DOHH2 (cell line): ENCODE measurements at regions not wholly inside any gene's neighbourhood (a gene's known extent, or its start where the extent isn't known, plus 50 kb on each side); places are given as distances from the start of the nearest gene placed in this dataset.

Experiments
- H3F3A ChIP-seq: fragments of 200-600 bp; sonication (generic), shearing (Covaris generic); 2 replicates; pipeline ENCODE4 v1.6.0; 2016; ENCODE audit warnings: antibody characterized with exemption, mild to moderate bottlenecking; ENCODE audit not compliant: control insufficient read depth, insufficient read depth
- H3K27ac ChIP-seq: fragments of 200-600 bp; sonication (generic); 2 replicates; pipeline ENCODE4 v1.5.1; 2014; ENCODE audit warnings: low read depth, mild to moderate bottlenecking, low read length, moderate library complexity
- H3K27me3 ChIP-seq: fragments of 200-600 bp; sonication (generic); 2 replicates; pipeline ENCODE4 v1.6.1; 2014; ENCODE audit warnings: mild to moderate bottlenecking, low read length, mixed read lengths; ENCODE audit not compliant: control insufficient read depth
- H3K36me3 ChIP-seq: fragments of 200-600 bp; sonication (generic); 2 replicates; pipeline ENCODE4 v1.6.1; 2014; ENCODE audit warnings: mild to moderate bottlenecking, low read length, moderate library complexity, mixed read lengths; ENCODE audit not compliant: control insufficient read depth
- H3K4me1 ChIP-seq: fragments of 200-600 bp; sonication (generic); 2 replicates; pipeline ENCODE4 v1.6.1; 2014; ENCODE audit warnings: mild to moderate bottlenecking, low read length, mixed read lengths; ENCODE audit not compliant: control insufficient read depth
- H3K4me2 ChIP-seq: fragments of 200-600 bp; sonication (generic); 2 replicates; pipeline ENCODE4 v1.6.0; 2014; ENCODE audit warnings: mild to moderate bottlenecking, low read length, moderate library complexity
- H3K4me3 ChIP-seq: fragments of 200-600 bp; sonication (generic); 2 replicates; pipeline ENCODE4 v1.5.1; 2014; ENCODE audit warnings: mild to moderate bottlenecking, low read length, mixed read lengths
- H3K79me2 ChIP-seq: fragments of 200-600 bp; sonication (generic); 2 replicates; pipeline ENCODE4 v1.6.1; 2014; ENCODE audit warnings: mild to moderate bottlenecking, low read length, mixed read lengths; ENCODE audit not compliant: control insufficient read depth
- H3K9me2 ChIP-seq: fragments of 200-600 bp; sonication (generic); replicated peaks from 2 replicates; pipeline ENCODE4 v1.6.1; 2014; ENCODE audit warnings: mild to moderate bottlenecking, low read length, mixed read lengths; ENCODE audit not compliant: control insufficient read depth
- H3K9me3 ChIP-seq: fragments of 200-600 bp; sonication (generic); 2 replicates; pipeline ENCODE4 v1.6.1; 2014; ENCODE audit warnings: antibody characterized with exemption, low read length, mixed read lengths; ENCODE audit not compliant: control insufficient read depth, insufficient read depth
- H4K20me1 ChIP-seq: fragments of 200-600 bp; sonication (generic); 2 replicates; pipeline ENCODE4 v1.6.0; 2014; ENCODE audit warnings: low read depth, mild to moderate bottlenecking, antibody characterized with exemption, low read length, moderate library complexity; ENCODE audit not compliant: control insufficient read depth, insufficient read depth
- EZH2phosphoT487 ChIP-seq: fragments of 200-600 bp; sonication (generic); IDR thresholded peaks from 2 replicates; pipeline ENCODE4 v1.6.1; 2017; ENCODE audit warnings: borderline replicate concordance, mild to moderate bottlenecking, antibody characterized with exemption, low read length, moderate library complexity, mixed read lengths
- TF ChIP-seq, protein P1 (sequence below): fragments of 200-600 bp; sonication (generic); IDR thresholded peaks from one replicate; pipeline ENCODE4 v1.5.1; 2014; ENCODE audit warnings: antibody characterized with exemption, mild to moderate bottlenecking, low read depth, low read length; ENCODE audit not compliant: poor library complexity, severe bottlenecking

DNA sequence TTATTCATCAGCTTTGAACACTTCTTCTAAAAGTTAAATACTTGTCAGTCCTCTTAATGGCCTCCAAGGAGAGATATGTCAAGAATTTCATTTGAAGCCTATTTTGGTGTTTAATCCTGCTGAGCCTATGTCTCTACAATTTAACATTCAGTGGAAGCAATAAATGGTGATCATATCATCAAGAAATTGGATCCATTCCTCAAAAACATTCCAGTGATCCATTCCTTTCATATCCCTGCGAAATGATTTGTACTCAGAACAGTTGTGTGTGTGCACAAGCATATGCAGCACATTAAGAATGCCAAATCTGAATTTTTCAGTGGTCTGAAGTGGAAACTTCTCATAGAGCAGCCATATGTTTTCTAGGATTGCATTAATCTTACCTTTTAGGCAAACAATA is 373.7 kb upstream of the SYT1 start:
- Histone ChIP-seq H3K79me2 (no peaks in the 10 kb centered on the region), H3K4me1 (no peaks in the 10 kb centered on the region), H4K20me1 (no peaks in the 10 kb centered on the region), H3F3A (no peaks in the 10 kb centered on the region), H3K27me3 (no peaks in the 10 kb centered on the region), H3K27ac (no peak overlapping the region), H3K36me3 (no peaks in the 10 kb centered on the region), H3K9me2 (no peaks in the 10 kb centered on the region; the same call in 1 of the 2 replicates), H3K4me3 (no peak overlapping the region), H3K4me2 (no peak overlapping the region), H3K9me3 (no peaks in the 10 kb centered on the region)
- TF ChIP-seq EZH2phosphoT487 = no peak
- TF ChIP-seq, protein P1, sequence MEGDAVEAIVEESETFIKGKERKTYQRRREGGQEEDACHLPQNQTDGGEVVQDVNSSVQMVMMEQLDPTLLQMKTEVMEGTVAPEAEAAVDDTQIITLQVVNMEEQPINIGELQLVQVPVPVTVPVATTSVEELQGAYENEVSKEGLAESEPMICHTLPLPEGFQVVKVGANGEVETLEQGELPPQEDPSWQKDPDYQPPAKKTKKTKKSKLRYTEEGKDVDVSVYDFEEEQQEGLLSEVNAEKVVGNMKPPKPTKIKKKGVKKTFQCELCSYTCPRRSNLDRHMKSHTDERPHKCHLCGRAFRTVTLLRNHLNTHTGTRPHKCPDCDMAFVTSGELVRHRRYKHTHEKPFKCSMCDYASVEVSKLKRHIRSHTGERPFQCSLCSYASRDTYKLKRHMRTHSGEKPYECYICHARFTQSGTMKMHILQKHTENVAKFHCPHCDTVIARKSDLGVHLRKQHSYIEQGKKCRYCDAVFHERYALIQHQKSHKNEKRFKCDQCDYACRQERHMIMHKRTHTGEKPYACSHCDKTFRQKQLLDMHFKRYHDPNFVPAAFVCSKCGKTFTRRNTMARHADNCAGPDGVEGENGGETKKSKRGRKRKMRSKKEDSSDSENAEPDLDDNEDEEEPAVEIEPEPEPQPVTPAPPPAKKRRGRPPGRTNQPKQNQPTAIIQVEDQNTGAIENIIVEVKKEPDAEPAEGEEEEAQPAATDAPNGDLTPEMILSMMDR = no peak

DNA sequence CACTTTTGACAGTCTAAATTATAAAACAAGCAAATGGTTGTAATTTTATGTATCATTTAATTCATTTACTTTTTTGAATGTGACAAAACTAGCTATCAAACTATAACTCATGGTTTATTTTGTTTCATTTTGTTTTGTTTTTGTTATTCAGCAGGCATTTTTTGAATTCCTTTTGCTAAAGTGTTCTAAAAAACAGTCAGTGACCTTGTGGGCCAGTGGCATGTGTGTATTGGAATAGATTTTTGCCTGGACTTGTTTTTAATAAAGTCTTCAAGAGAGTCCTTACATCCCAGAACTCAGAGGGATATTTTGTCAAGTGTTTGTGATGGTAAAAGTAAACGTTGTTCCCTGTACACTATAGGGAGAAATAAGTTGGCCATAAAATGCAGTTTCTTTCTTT is 369.7 kb upstream of the SYT1 start:
- Histone ChIP-seq H3K4me3 (no peak overlapping the region), H3K79me2 (no peaks in the 10 kb centered on the region), H3F3A (no peaks in the 10 kb centered on the region), H3K36me3 (no peaks in the 10 kb centered on the region), H3K4me2 (no peak overlapping the region), H4K20me1 (no peaks in the 10 kb centered on the region), H3K4me1 (no peaks in the 10 kb centered on the region), H3K9me2 (no peaks in the 10 kb centered on the region; the same call in 1 of the 2 replicates), H3K27ac (no peak overlapping the region), H3K9me3 (no peaks in the 10 kb centered on the region), H3K27me3 (no peaks in the 10 kb centered on the region)
- TF ChIP-seq, protein P1 = no peak
- TF ChIP-seq EZH2phosphoT487 = no peak

DNA sequence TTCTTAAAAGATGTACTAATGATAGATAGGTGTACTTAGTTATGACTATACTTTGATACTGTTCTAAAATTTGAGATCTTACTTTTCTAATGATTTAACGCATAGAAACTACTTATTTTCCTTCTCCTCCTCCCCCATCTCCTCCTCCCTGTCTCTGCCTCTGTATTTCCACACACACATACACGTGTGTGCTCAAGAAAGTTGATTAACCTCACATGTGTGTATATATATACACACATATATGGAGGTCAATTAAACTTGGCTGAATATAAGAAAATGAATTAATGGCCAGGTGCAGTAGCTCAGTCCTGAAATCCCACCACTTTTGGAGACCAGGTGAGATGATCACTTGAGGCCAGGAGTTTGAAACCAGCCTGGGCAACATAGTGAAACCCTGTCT is 362.7 kb upstream of the SYT1 start:
- no peak for TF ChIP-seq EZH2phosphoT487
- TF ChIP-seq, protein P1 = no peak
- no peaks in the 10 kb centered on the region for H3K36me3 ChIP-seq
- no peaks in the 10 kb centered on the region for H3K9me2 ChIP-seq
- no peak overlapping the region for H3K4me3 ChIP-seq
- H3K79me2 ChIP-seq = no peaks in the 10 kb centered on the region
- H3F3A ChIP-seq = no peaks in the 10 kb centered on the region
- H4K20me1 ChIP-seq = no peaks in the 10 kb centered on the region
- H3K27ac ChIP-seq = no peak overlapping the region
- no peaks in the 10 kb centered on the region for H3K4me1 ChIP-seq
- no peaks in the 10 kb centered on the region for H3K27me3 ChIP-seq
- H3K9me3 ChIP-seq = no peaks in the 10 kb centered on the region
- H3K4me2 ChIP-seq = no peak overlapping the region

DNA sequence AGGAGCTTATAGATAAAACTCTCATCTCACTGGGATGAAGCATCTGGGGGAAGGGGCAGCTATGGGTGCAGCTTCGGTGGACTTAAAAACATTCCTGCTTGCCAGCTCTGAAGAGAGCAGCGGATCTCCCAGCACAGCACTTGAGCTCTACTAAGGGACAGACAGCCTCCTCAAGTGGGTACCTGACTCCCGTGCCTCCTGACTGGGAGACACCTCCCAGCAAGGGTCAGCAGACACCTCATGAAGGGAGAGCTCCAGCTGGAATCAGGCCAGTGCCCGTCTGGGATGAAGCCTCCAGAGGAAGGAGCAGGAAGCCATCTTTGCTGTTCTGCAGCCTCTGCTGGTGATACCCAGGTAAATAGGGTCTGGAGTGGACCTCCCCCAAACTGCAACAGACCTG is 345.2 kb upstream of the SYT1 start:
- TF ChIP-seq, protein P1 = no peak
- no peak for TF ChIP-seq EZH2phosphoT487

More for the DNA sequence above, 345.2 kb upstream of the SYT1 start:
- Histone ChIP-seq H3K36me3 (no peaks in the 10 kb centered on the region), H3K27me3 (no peaks in the 10 kb centered on the region), H3K9me3 (no peaks in the 10 kb centered on the region), H3K4me3 (no peak overlapping the region), H3F3A (no peaks in the 10 kb centered on the region), H3K9me2 (no peaks in the 10 kb centered on the region), H4K20me1 (no peaks in the 10 kb centered on the region), H3K4me2 (no peak overlapping the region), H3K4me1 (no peaks in the 10 kb centered on the region), H3K27ac (no peak overlapping the region), H3K79me2 (no peaks in the 10 kb centered on the region)
